GM06990 (cell line): ENCODE measurements at regions not wholly inside any gene's neighbourhood (a gene's known extent, or its start where the extent isn't known, plus 50 kb on each side); places are given as distances from the start of the nearest gene placed in this dataset.

Source experiments
- DNase-seq: peaks from one replicate; pipeline ENCODE4 v3.0.0-alpha.2; 2011; ENCODE audit not compliant: insufficient read length; ENCODE audit errors: extremely low read depth
- H3K27me3 ChIP-seq: replicated peaks from 2 replicates; pipeline ENCODE4 v1.6.0; 2011; ENCODE audit warnings: low read length; ENCODE audit not compliant: control insufficient read depth, insufficient read depth
- H3K36me3 ChIP-seq: 2 replicates; pipeline ENCODE4 v1.5.1; 2011; ENCODE audit warnings: low read length; ENCODE audit not compliant: control insufficient read depth, insufficient read depth
- H3K4me3 ChIP-seq: replicated peaks from 2 replicates; pipeline ENCODE4 v1.5.1; 2011; ENCODE audit warnings: low read depth, mild to moderate bottlenecking, control low read depth, low read length
- TF ChIP-seq, protein P1 (sequence below): IDR thresholded peaks from 2 replicates; pipeline ENCODE4 v1.5.1; 2011; ENCODE audit warnings: low read length, control low read depth, mild to moderate bottlenecking, inconsistent platforms; ENCODE audit not compliant: insufficient read depth, poor library complexity, severe bottlenecking

DNA sequence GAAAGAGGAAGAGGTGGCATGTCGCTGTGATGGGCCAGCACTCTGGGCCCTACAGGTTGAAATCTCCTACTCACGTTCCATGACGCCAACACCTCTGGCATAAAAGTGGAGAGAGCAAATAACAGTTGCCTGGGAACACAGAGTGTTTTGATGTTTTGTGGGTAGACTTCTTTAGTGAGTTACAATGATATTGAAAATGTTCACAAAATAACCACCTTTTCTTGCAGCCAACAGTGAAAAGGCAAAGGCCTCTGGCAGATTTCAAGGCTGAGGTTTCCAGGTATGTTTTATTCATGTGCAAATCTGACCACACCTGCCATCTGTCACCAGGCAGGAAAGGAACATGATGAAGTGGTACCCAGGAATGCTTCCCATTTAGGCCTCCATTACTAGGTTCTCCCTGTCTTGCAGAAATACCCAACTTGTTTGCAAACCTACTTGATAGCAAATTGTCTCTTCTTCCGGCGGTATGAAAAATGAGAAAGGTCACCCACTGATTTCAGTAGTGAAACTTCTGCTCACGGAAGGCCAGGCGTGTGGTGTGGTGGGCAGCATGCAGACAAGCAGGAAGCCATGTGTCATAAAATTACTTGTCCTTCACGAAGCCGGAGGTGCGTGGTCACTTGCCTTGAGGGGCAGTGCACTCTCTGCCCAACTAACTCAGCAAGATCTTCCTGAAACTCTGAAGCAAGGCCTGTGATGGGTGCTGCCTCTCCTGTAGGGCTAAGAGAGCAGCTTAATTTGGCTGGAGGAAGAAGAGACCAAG is 299.1 kb upstream of the PRDM1 start:
- Histone ChIP-seq H3K27me3 (no peaks in the 10 kb centered on the region), H3K36me3 (no peaks in the 10 kb centered on the region), H3K4me3 (no peak overlapping the region)
- TF ChIP-seq, protein P1, sequence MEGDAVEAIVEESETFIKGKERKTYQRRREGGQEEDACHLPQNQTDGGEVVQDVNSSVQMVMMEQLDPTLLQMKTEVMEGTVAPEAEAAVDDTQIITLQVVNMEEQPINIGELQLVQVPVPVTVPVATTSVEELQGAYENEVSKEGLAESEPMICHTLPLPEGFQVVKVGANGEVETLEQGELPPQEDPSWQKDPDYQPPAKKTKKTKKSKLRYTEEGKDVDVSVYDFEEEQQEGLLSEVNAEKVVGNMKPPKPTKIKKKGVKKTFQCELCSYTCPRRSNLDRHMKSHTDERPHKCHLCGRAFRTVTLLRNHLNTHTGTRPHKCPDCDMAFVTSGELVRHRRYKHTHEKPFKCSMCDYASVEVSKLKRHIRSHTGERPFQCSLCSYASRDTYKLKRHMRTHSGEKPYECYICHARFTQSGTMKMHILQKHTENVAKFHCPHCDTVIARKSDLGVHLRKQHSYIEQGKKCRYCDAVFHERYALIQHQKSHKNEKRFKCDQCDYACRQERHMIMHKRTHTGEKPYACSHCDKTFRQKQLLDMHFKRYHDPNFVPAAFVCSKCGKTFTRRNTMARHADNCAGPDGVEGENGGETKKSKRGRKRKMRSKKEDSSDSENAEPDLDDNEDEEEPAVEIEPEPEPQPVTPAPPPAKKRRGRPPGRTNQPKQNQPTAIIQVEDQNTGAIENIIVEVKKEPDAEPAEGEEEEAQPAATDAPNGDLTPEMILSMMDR = no peak
- DNase-seq = peak; percentile 48

- H3K36me3 ChIP-seq = no peaks in the 10 kb centered on the region
- TF ChIP-seq, protein P1 = no peak
- no peaks in the 10 kb centered on the region for H3K27me3 ChIP-seq
- H3K4me3 ChIP-seq = no peak overlapping the region
- no peak for DNase-seq
Observed at GRCh38 chr6:105786449-105786848, 299.7 kb upstream of the PRDM1 start.

DNA sequence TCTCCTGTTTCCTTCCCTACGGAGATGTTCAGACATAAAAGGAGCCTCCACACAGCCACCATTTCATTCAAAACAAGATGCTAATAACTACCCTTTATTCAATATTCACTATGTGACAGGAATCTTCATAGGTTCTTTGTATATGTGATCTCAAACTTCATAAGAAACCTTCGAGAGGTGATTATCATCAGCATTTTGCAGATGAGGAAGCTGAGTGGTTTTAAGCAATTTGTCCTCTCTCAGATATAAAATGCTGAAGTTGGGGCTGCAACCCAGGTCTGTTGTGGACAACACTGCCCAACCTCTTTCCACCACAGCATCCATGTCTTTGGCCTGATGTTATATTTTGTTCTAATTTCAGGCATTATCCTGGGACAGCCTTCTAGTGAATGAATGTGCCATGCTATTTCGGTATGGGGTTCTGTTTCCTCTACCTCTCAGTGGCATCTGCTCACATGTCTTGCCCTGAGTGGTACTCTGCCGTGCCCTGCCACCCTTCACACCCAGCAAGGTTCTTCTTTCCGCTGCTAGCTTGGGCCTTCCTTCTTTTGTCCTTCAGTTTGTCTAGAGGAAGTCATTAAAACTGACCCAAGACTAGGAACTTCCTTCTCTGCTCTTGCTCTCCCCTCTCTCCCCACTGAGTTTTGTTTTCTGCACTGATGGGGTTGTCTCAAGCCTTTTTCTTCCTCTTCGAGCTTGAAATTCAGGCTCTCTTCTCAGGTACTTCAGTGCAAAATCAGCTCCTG is 300.9 kb upstream of the PRDM1 start:
- Histone ChIP-seq H3K27me3 (no peaks in the 10 kb centered on the region), H3K4me3 (no peak overlapping the region), H3K36me3 (no peaks in the 10 kb centered on the region)
- DNase-seq = no peak
- TF ChIP-seq, protein P1 = no peak

- Histone ChIP-seq H3K4me3 (no peak overlapping the region), H3K27me3 (no peaks in the 10 kb centered on the region), H3K36me3 (no peaks in the 10 kb centered on the region)
- no peak for DNase-seq
- TF ChIP-seq, protein P1 = no peak
Observed at GRCh38 chr6:105784179-105784578, 302.0 kb upstream of the PRDM1 start.

- DNase-seq = no peak
Observed at GRCh38 chr6:105783333-105783935, 302.7 kb upstream of the PRDM1 start.

More at GRCh38 chr6:105783333-105783935, 302.7 kb upstream of the PRDM1 start:
- Histone ChIP-seq H3K27me3 (no peaks in the 10 kb centered on the region), H3K4me3 (no peak overlapping the region), H3K36me3 (no peaks in the 10 kb centered on the region)
- TF ChIP-seq, protein P1 = no peak
